COLO668 (cell line): ENCODE measurements at regions not wholly inside any gene's neighbourhood (a gene's known extent, or its start where the extent isn't known, plus 50 kb on each side); places are given as distances from the start of the nearest gene placed in this dataset.

ENCODE experiments used
- DNase-seq: peaks from one replicate; lab custom pipeline; 2025; ENCODE audit not compliant: unreplicated experiment; lab: John Stamatoyannopoulos, UW

DNA sequence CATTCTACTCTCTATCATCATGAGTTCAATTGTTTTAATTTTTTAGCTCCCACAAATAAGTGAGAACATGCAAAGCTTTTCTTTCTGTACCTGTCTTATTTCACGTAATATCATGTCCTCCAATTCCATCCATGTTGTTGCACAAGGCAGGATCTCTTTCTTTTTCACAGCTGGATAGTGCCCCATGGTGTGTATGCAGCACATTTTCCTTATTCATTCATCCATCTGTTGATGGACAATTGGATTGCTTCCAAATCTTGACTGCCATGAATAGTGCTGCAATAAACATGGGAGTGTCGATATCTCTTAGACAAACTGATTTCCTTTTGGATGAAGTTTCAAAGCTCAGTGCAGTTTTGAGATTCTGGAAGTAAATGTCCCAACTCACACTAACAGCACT is 326.9 kb downstream of the FGF9 start:
- no peak for DNase-seq

DNA sequence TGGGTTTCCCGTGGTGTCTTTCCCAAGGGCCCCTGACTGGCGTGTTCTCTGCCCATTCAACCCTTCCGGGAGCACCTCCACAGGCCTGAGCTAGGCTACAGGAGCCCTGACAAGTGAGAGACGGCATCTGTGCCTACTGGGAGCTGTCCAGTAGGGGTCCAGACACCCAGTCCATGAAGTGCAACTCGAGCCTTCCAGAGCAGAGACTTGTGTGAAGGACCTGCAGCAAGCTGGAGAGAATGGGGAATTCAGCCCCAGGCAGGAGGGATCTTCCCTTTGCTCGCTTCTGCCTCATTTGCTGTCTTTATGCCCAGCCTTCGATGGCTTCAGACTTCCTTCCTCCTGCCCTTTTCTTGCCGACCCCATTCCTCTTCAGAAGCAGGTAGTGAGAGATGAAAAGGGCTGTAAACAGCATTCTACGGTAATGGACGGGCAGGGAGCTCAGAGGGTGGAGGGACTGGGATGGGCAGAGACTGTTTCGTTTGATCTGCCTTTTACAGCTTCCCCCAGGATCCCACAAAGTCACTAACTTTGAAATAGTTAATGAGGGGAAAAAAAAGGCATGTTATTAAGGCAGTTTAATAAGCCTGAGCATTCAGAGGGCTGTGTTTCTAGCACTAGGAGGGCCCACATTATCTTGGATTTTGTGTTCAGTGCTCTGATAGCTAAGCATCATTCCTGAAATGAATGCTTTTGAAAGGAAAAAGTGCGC is 327.6 kb downstream of the FGF9 start:
- DNase-seq, result no peak

DNA sequence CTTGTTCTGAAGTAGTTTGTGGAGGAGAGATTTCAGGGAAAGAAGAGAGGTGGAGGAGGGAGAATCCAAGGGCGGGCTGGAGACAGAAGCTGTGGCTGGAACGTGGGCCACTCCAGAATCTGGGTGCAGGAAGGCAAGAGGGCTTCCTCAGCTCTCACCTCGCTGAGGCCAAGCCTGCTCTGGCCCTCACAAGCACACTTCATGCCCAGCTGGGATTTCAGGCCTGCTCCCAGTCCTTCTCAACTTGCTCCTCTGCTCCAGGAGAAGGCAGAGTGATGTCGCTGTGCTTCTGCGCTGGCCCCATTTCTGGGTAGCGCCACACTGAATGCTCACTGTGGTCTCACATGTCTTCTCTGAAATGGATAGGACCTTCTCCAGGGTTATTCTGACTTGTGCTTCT is 328.8 kb downstream of the FGF9 start:
- DNase-seq, result no peak

GRCh38 chr13:22000191-22000590 is 329.3 kb downstream of the FGF9 start:
- no peak for DNase-seq

GRCh38 chr13:22001336-22001735 is 330.5 kb downstream of the FGF9 start:
- no peak for DNase-seq

DNA sequence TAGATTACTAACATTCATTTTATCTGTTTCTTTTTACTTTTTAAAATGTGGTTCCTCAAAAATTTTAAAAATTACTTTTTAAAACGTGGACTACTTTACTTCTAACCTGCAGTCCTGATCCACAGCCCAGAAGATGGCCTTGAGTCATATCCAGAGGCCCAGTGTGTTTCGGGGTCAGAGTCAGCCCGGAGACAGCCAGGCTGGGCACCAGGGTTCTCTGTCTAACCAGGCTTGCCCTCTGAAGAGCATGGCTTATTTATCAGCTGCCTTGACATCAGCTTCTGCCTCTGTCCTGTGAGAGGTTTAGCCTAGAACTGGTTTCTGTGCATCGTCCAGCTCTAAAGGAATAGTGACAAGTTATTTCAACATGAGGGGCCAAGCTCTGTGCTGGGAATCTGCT is 332.0 kb downstream of the FGF9 start:
- DNase-seq, result no peak

DNA sequence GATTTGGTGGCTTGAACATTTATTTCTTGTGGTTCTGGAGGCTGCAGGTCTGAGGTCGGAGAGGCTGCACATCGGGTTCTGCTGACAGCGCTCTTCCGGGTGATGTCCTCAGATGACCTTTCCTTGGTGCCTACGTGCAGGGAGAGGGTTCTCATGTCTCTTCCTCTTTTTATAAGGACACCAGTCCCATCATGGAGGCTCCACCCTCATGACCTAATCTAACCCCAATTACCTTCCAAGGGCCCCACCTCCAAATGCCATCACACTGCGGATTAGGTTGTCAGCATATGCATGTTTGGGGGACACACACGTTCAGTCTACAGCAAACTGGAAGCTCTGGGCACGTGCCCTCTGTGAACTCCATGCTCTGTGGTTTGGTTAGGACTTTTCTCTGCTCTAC is 338.6 kb downstream of the FGF9 start:
- no peak for DNase-seq

GRCh38 chr13:22009937-22010336 is 339.1 kb downstream of the FGF9 start:
- no peak for DNase-seq

GRCh38 chr13:22012686-22013085 is 341.8 kb downstream of the FGF9 start:
- DNase-seq, result no peak

DNA sequence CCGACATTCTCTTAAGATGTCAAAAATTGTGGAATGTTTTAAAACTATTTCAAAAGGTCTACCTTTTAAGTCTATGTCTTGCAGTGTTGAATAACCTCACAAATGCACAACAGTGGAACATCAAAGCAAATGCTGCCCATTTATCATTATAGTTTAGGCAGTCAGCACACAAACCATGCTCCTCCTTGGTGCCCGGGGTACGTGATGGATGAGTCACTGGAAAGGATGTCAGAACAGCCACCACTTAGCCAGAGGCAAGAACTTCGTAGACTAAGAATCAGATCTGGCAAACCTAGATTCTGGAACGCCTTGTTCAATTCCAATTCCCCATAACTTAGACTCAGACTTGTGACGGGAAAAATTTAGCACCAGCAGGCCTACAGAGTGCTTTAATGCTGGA is 343.6 kb downstream of the FGF9 start:
- no peak for DNase-seq

DNA sequence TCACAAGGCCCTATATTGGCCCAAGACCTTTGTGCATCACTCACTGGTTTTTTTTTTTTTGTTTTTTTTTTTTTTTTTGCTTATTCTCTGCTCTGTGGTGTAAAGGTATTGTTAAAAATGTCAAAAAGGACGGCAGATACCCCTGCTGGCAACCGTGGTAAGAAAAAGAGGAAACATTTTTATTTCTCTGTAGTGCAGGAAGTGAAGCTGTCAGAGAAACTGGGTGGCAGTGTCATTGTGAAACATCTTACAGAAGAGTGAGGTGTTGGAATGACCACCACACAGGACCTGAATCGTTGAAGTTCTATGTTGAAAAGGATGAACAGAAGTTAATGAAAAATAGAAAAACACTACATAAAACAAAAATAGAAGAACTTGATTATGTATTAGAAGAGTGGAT is 346.4 kb downstream of the FGF9 start:
- DNase-seq, result no peak

- DNase-seq, result no peak
These were observed 347.4 kb downstream of the FGF9 start for GRCh38 chr13:22018076-22018835.

GRCh38 chr13:22018836-22019210 is 347.9 kb downstream of the FGF9 start:
- no peak for DNase-seq

GRCh38 chr13:22024381-22024994 is 353.6 kb downstream of the FGF9 start:
- DNase-seq, result no peak

DNA sequence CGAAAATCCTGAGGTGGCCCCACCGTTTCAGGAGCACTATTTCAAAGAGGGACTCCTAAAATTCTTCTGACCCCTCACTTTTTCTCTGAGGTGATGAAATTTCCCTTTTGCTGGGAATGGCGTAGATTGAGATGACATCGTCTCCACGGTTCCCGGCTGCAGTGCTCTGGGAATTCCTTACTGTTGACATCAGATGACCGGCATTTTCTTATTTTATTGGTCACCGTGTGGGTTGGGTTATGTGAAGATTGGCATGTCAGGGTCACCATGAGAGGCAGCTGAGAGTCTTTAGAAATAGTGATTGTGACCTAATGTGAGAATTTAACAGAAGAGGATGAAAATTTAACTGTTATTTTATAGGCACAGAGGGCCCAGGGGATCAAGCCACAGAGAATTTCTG is 356.7 kb downstream of the FGF9 start:
- DNase-seq, result no peak

DNA sequence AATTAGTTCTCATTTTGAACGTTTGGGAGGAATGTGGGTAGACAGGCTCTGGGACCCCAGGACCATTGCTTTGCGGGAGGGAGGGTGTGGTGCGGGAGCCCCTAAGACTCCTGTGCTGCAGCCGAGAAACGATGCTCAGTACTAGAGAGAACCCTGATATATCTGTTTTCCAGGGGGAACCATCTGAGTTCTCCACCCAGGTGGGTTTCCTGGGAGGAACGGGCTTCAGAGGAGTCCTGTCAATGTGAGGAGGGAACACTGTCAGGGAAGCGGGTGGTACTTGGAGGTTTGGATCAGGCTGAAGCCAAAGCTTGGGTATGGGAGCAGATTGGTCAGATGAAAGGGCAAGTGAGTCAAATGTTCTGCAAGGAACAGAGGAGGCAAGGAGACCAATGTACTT is 358.0 kb downstream of the FGF9 start:
- DNase-seq, result no peak

DNA sequence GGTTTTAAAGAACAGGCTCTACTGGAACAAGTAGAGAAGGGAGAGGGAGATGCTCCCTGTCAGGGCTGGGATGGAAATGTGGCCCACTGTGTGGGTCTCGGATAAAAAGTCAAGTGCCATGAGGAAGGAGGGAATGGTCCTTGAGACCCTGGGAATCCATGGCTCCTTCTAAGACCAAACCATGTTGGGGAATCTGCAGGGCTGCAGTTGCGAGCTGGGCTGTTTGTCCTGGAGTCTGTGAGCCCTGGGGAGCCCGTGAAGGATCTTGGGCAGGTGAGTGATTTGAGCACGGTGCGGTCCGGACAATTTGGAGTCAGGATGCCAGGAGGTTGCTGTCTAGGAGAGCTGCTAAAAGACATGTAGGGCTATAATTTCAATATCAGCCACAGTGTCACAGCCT is 359.4 kb downstream of the FGF9 start:
- DNase-seq, result no peak

DNA sequence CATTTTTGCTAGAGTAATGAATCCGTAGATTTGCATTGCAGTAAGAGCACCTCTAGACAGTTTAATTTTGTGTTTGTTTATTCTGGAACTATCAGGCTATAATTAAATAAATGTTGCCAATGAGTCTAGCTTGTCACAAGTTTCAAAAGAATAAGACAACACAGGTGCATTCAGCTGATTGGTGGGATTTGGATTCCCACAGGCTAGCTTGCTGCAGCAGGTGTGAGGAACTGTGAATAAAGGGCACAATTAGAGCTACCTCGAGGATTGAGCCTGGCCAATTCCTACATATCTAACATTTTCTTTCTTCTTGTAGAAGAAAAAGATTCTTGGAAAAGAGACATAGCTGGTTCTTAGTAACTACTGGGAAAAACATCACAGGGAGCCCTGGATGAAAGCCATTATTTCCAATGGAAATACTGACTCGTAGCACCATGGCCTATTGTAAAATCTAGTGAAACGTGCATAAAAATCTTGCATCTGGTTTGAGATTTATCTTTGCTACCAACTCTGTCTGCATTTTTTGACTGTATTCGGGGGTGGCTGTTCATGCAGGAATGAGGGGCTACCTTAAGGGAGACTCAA is 360.9 kb downstream of the FGF9 start:
- no peak for DNase-seq

- DNase-seq, result no peak
These were observed 362.0 kb downstream of the FGF9 start for GRCh38 chr13:22032905-22033304.

- DNase-seq, result no peak
These were observed 369.1 kb downstream of the FGF9 start for GRCh38 chr13:22039961-22040360.

- DNase-seq, result no peak
These were observed 370.0 kb downstream of the FGF9 start for GRCh38 chr13:22040810-22041364.

DNA sequence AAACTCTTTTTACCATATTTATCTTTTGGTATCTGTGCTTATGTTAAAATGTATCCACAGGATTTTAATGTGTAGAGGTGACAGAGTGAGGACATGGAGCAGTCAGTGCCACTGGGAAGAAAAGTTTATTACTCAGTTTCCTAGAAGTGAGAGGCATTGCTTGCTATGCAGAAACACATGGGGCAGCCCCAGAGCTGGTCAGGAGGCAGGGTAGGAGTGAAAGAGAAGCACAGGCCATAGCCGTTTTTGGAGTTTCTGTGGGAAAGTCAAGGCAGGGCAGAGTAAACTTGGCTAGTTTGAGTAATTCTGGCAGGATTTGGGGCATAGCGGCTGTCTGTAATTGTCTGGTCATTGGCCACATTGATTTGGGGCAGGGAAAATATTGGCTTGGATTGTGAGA is 370.9 kb downstream of the FGF9 start:
- DNase-seq, result no peak
